ENCODE measurements at regions not wholly inside any gene's neighbourhood (a gene's known extent, or its start where the extent isn't known, plus 50 kb on each side); places are given as distances from the start of the nearest gene placed in this dataset.
A peak's percentile ranks its signal among the peaks of the same experiment; 100 is the strongest.

DNA sequence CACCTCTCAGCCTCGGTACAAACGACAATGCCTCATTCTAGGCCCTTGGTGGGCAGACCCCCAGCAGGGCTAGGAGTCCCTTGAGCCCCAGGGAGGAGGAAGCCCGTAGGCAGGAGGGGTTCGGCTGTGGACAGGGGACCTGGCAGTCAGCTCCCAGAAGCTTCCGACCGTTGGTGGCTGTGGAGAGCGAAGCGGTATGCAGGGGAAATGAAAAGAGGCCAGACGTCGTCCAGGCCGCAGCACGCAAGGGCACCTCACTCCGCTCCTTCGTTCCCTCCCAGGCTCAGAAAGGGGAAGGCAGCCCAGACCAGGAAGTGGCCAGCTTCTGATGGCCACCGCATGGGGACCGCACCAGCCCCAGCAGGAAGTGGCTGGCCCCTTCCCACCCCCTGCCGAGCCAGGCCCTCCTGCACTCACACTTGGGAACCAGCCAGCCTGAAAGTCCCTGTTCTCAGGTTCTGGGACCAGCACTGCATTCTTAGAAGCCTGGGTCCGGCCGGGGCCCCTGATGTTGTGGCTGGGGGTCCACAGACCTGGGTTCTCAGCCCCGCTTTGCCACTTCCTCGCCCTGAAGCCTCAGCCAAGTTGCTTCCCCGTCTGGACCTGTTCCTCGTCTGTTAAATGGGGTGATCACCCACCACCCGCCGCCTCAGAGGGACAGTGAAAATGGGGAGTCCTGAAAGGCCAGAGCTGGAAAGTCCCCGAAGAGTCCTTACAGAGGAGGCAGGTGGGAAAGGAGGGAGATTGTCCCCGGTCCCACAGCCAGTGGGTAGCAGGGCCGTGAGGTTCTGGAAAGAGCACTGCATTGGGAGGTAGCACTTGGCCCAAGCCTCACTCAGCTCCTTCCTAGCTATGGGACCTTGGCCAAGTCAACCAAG lies 104.0 kb upstream of the RUNX3 start:
- DNase-seq, result peak; percentile 50

DNA sequence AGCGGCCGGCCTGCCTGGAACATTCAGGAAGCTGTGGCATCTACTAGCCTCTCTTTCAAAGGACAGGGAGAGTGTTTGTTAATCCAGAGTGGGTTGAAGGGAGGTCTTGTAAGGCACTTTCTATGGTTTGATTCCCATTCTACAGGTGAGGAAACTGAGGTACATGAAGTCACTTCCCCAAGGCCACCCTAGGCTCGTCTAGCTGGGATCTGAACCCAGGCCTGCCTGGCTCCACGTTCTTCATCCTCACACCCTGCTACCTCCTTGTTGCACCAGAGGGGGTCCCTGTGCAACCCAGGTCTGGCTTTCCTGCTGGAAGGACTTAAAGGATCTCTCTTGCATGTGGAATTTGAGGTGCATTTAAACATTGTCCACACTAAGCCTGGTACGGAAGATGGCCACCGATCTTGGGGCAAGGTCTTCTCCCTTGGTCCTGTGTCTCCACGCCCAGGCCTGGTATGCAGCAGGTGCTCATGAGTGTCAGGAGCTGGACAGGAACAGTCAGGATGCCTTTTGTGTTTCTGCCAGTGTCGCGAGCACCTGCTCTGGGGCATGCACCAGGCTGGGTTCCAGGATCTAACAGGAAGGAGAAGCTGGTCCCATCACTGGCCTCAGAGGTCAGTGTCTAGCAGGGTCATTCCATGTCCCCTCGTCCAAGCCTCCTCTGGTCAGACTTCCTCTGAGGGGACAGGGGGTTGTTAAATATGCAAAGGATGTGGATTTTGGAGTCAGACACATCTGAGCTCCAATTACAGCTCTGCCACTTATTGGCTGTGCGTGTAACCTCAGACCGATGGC lies 103.2 kb upstream of the RUNX3 start:
- no peak for DNase-seq

DNA sequence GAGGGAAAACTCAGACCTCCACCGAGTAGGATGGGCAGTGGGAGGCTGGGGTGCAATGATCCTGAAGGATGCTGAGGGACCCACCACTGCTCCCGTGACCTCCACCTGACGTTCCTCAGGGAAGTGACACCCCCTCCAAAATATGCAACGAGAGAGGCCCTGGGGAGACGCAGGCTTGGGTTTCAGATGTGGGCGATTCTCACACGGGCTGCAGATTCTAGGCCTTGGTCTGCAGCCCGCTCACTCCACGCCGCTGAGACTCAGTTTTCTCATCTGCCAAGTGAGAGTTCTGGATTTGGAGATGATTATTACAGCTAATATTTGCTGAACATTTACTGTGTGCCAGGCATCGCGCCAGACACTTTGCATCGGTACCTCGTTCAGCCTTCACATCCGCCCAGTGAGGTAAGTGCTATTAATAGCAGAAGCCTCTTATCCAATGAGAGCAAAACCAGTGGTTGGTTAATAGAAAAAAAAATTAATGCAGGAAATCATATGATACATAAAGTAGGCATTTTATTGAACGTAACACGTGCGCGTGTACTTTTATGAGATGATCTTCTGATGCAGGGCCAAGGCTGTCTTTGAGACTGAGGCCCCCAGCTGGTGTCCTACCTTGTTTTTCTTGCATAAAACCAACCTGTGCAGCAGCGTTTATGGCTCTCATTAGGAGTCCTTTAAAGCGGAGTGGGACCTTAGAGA lies 102.0 kb upstream of the RUNX3 start:
- peak; percentile 85 for DNase-seq

DNA sequence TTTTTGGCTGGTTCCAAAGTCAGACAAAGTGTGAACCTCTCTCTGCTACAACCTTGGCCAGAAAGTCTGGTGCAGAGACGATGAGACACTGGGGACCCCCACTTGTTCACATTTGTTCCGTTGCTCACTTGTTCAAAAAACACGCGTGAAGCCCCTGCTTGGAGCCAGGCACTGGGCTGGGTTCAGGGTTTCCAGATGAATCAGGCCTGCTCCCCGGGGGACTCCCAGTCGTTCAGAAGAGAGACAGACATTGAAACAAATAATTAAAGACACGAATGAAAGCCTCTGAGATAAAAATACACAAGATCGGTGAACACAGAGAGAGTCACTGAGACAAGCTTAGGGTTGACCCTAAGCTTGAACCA lies 101.5 kb upstream of the RUNX3 start:
- DNase-seq, result peak; percentile 39

DNA sequence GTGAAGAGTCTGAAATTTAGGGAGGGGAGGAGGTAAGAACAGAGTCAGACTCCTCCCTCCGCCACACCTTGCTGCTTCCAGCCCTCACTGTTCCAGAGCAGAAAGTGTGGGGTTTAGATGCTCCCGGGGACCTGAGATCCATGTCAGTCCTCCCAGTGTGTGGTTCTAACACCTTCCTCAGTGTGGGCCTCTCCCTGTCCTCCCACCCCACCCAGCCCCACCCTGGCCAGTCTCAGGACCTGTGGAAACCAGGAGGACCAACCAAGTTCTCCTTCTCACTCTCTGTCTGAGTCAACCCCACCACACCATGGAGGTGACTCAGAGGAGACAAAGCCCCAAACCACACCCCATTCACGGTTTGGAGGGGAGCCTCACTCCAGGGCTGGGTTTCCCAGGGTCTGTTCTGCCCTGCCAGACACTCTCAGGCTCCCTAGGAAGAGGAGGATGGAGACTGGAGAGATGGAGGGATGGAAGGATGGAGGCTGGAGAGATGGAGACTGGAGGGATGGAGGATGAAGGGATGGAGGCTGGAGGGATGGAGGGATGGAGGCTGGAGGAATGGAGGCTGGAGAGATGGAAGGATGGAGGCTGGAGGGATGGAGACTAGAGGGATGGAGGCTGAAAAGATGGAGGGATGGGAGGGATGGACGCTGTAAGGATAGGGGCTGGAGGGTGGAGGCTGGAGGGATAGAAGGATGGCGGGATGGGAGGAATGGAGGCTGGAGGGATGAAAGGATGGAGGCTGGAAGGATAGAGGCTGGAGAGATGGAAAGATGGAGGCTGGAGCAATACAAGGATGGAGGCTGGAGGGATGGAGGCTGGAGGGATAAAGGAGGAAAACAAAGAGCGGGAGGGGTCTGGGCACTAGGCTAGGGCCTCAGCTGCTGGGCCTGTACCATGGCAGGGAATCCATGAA lies 100.9 kb upstream of the RUNX3 start:
- DNase-seq, result peak; percentile 75

DNA sequence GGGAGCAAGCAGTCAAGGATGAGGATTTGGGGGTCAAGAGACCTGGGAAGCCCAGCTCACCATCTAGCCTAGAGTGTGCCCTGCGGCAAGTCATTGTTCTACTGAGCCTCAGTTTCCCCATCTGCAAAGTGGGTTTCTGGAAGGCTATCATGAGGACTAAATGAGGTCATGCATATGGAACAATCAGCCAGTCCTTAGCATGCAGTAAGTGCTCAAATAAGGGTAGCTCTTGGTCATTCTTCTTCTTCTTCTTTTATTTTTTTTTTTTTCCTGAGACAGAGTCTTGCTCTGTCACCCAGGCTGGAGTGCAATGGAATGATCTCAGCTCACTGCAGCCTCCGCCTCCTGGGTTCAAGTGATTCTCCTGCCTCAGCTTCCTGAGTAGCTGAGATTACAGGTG lies 99.9 kb upstream of the RUNX3 start:
- DNase-seq, result no peak

DNA sequence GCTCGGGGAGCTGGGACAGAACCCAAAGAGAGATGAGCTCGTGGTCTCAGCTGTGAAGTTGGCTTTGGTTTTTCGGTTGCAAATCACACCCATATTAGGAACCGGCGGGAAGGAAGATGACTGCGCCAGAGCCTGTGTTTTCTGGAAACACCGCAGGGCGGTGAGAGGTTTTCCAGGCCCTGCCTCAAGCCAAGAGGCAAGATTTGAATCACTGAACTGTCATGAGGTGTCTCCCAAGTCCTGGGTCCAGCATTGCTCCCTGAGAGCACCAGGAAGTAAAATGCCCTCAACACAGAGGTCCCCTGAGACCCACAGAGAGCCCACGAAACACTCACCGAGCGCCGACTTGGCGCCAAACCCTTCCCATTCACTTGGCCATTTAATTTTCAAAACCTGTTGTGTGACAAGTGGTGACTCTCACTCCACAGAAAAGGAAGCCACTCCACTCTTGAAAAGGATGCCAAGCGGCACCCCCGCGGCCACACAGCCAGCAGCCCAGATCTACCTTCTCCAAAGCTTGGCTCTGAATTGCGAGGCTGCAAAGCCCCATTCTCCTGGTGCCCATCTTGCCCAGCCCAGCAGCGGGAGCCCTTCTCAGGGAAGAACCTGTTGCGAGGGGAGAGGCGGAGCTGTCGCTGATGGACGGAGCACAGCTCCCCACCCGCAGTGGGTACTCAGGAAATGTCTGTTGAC lies 99.0 kb upstream of the RUNX3 start:
- DNase-seq, result peak; percentile 31

DNA sequence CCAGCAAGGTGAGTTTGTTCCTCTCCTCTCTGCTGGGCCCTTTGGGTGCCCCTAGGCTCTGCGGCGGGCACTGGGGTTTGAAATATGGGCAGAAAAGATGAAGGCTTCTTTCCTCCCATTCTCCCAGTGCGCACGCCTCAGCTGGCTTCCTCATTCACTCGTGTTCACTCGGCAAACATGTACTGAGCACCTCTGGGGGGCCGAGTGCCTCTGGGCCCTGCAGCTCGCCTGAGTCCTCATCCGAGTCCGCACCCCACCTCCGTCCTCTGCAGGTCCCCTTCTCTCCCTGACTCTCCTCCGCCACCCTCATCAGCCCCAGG lies 98.5 kb upstream of the RUNX3 start:
- DNase-seq, result no peak

DNA sequence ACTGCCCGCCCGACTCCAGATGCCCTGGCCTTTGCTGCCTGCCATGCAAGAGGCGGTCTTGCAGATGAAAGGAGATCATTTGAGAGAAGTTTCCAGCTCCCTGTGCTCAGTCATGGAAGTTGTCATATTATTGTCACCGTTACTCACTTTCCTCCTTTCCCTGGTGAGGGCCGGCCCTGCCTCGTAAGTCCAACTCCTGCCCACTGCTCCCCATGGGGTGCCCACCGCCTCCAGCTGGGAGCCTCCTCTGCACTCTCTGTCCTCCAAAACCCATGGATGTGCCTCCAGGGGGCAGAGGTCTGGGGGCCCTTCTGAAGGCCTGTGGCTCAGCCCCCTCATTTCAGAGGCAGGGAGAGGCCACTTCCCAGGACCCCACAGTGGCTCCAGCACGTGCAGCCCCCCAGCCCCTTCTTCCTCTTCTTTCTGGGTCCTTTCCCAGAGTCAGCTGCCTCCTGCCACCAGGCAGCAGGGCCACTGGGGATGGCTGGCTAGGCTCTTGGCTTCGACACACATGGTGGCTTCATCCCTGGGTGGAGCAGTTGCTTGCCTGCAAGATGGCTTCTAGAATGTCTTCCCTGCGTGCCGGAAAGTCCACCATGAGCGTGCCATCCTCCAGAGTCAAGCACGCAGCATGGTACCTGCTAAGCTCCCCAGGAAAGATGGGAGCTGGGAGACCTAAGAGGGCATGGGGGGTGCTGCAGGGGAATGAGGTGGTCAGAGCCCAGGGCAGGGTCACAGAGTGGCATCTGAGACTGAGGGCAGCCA lies 97.9 kb upstream of the RUNX3 start:
- DNase-seq, result no peak

DNA sequence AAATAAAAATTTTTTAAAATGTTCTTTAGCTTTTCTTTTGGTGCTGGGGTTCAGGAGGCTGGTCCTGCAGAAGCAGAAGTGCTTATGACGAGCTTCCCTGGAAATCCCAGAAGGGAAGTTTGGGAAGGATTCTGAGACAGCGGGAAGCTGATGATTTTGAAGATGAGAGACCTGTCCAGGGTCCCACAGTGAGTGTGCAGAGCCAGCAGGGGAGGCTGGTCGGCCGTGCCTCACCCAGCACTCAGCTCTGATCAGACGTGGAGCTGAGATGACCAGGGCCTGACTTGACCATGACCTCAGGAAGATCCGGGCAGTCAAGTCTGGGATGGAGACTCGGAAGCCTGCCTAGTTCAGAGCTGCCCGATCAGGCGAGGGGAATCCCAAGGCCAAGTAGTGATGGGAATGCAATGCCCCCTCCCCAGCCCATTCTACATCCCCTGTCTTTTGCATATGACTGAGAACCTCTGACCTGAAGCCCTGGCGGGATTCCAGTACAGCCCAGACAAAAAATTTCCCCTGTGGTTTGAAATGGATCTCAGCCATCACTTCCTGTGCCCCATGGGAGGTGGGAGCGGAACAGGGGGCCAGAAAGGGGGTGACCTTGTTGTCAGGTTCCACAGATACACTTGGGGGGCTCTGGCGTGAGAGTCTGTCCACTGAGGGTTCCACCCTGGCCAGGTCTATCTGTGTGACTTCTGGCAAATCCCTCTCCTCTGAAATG lies 96.8 kb upstream of the RUNX3 start:
- DNase-seq, result no peak

DNA sequence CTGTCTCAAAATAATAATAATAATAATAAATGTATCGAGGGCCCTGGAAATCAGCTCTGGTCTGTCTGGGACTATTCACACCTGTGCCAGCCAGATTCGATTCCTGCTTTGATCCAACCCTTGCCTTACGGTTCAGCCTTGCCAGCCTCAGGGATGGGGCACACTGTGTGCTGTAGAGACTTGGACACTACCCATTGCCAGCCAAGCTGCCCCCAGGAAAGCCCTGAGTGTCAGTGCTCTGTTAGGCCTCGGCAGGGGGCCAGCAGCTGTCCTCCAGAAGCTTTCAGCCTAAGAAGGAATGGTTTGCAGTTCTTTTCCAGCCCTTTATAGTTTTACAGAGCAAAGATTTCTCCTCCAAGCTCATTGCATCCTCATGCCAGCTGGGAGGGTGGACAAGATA lies 96.2 kb upstream of the RUNX3 start:
- DNase-seq, result no peak

DNA sequence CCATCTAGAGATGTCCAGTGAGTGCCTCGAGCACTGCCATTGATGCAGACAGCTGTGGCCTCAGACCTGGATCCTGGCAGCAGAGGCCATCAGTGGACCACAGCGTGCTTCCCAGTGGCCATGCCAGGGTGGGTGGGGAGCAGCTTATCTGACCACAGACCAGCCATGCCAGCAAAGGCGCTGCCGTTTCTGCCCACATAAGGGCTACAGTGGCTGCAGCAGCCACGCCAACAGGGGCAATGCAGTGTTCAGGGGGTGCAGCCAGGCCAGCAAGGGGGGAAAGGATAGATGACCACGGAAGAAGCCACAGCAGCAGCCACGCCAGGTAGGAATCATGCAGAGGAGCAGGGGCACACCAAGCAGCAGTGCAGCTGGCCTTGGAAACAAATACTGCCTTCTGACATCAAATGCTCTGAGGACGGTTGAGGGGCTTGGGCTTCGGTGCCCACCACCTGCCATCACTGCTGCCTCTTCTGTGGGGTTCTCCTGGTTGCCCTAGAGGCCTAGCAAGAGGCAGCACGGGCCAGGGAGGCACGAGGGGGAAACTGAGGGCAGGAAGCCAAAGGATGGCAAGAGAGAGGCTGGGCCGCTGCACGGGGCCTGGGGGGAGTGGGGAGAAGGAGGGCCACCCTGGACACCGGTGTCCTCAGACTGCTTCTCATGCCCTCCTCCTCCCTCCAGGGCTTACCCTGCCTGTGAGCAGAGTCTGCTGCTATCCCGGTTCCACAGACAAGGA lies 94.7 kb upstream of the RUNX3 start:
- no peak for DNase-seq

DNA sequence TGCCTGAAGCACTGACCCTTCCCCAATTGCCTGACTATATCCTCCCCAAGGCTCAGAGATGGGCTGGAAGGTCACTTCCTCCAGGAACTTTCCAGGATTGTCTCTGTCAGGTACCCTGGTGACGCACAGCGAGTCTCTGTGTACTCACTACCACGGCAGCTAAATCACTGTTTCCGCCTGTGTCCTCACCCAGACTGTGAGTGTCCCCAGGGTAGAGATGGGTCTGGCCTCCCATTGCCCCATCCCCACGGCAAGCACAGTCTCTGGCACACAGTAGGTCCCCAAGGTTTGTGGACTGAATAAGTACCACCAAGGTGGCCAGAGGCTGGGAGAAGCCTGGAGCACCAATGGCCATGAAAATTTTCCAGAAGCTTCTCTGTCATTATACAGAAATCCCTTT lies 93.8 kb upstream of the RUNX3 start:
- no peak for DNase-seq

DNA sequence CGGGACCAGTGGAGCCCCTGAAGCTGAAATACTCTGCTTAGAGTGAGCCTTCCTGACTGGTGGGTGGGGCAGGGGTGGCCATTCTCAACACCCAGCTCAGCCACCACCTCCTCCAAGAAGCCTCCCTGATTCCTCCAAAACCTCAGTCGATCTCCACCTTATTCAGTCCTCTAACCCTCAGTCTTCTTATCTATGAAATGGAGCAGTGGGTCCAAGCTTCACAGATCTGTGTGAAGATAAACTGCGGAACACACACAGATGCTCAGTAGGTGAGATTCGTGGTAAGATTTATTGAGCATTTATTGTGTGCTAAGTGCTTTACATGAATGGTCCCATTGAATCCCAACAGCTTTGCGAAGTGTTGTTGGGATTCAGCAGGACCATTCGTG lies 93.1 kb upstream of the RUNX3 start:
- DNase-seq, result no peak

DNA sequence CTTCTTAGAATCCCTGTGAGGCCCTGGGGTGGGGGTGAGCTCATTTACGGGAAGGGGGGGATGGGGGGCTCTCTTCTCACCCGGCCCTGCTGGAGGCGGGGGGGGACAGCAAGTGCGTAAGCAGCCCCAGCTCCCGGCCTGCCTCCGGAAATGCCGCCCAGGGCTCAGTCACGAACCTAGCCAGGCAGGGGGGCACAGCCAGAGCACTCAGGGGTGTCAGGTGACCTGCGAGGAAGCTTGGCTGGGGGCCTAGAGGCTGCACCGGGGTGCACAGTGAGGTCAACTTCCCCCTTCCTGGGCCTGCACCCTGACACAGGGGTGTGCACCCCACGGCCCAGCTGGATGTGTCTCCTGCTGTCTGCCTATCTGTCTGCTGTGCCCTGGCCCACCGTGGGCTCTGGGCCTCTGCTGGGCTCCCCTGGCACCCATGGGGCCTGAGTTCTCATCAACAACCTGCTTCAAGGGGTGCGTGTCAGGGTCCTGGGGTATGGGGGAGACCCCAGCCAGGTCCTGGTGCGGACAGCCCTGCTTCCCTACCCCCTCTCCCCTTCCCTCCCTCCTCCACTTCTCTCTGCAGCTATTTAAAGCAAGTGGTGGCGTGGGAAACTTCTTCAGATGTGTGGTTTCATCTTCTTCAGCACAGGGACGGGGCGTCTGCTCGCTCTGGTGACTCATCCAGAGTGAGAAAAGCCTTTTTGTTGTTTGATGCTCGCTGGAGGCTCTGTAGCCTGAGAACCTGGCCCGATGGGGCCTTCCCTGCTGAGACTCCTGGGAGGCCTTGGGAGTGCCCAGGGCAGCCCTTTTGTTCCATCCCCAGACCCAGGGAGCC lies 92.5 kb upstream of the RUNX3 start:
- peak; percentile 93 for DNase-seq

DNA sequence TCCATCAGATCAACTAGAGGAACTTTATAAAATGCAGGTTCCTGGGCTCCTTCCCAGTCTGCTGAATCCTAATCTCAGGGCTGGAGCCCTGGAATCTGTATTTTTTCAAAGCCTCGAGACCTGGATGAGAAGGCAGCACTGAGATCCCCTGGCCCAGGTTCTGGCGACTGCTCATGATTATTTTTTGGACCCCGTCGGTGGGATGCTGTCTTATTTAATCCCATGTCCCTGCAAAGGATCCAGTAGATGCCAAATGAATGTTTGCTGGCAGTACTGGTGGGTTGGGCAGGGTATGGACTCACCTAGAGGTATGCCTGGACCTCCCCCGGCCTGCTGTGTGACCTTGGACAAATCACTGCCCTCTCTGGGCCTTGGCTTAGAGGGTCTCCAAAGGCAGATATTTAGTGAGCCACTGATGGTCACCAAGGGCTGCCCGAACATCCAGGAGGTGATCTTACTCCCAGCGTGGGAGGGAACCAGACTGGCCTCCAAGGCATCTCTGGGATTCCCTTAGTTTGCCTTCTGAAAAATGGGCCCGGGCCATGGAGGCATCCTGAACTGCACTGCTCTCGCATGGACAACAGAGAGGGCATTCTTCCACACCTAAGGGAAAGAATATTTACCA lies 91.6 kb upstream of the RUNX3 start:
- no peak for DNase-seq

DNA sequence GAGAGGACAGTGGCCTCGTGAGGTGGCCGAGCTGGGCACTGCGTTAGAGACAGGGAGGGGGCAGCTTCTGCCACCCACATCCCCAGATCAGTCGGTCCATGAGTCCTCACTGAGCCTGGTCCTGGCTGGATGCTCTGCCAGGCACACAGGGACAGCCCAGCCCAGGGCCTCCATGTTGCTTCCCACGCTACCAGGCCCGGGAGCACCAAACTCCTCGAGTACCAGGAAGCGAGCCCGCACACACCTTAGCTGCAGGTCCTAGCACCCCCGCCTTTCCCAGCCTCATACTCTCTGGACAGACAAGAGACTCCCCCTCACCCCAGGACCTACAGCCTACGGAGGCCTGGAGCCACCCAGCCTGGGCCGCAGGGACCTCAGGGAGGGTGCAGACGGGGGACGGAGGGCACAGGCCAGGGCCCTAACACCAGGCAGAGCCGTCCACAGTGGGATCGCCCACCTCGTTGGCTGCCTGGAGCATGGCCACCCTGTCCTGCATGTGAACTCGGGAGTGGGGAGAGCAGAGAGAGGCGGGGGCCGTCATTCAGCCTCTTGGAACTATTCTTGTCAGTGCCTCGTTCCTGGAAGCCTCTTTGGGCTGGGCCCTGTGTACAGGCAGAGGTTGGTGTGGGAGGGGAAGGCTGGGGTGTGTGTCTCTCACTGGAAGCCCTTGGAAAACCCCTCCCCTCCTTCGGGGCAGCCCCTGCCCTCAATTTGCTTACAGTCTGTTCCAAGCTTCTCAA lies 90.9 kb upstream of the RUNX3 start:
- DNase-seq, result no peak

Measured in CD4-positive, alpha-beta T cell treated with Interleukin-12 subunit alpha and Interleukin-12 subunit beta, for 1 hour (primary cell).